DND-41 (cell line): ENCODE measurements at regions not wholly inside any gene's neighbourhood (a gene's known extent, or its start where the extent isn't known, plus 50 kb on each side); places are given as distances from the start of the nearest gene placed in this dataset.

Source experiments
- ATAC-seq: fragments of 200-7000 bp; cut with Tn5 transposase; 3 replicates; pipeline ENCODE4 v1.9.1; 2021; ENCODE audit warnings: low read depth; ENCODE audit not compliant: insufficient read depth
- DNase-seq: peaks from one replicate; pipeline ENCODE4 v3.0.0-alpha.2; 2020
- H2AFZ ChIP-seq: 2 replicates; pipeline ENCODE4 v1.6.0; 2012; ENCODE audit warnings: low read depth, low read length
- H3K27ac ChIP-seq: 2 replicates; pipeline ENCODE4 v1.5.1; 2012; ENCODE audit warnings: low read length, inconsistent platforms
- H3K27me3 ChIP-seq: fragments of 200-600 bp; sonication (generic); 2 replicates; pipeline ENCODE4 v1.6.0; 2012; ENCODE audit warnings: low read length, mild to moderate bottlenecking, inconsistent platforms; ENCODE audit not compliant: insufficient read depth, poor library complexity
- H3K36me3 ChIP-seq: 2 replicates; pipeline ENCODE4 v1.5.1; 2012; ENCODE audit warnings: low read length, inconsistent platforms; ENCODE audit not compliant: insufficient read depth
- H3K4me1 ChIP-seq: 2 replicates; pipeline ENCODE4 v1.5.1; 2012; ENCODE audit warnings: mild to moderate bottlenecking, low read length; ENCODE audit not compliant: insufficient read depth
- H3K4me2 ChIP-seq: 2 replicates; pipeline ENCODE4 v1.6.0; 2012; ENCODE audit warnings: mild to moderate bottlenecking, moderate library complexity, low read length, inconsistent platforms; ENCODE audit not compliant: insufficient read depth
- H3K4me3 ChIP-seq, 2 experiments: fragments of 200-600 bp in 1 of 2; shearing (Covaris generic) in 1 of 2; 2 replicates each; pipeline ENCODE4 v1.5.1; 2012 to 2016; ENCODE audit warnings: inconsistent platforms in 2 of 2, low read length in 2 of 2, mild to moderate bottlenecking in 2 of 2, low read depth in 1 of 2, moderate library complexity in 1 of 2
- H3K79me2 ChIP-seq: 2 replicates; pipeline ENCODE4 v1.6.0; 2012; ENCODE audit warnings: low read length, inconsistent platforms; ENCODE audit not compliant: insufficient read depth
- H3K9ac ChIP-seq: 2 replicates; pipeline ENCODE4 v1.6.0; 2012; ENCODE audit warnings: low read depth, mild to moderate bottlenecking, inconsistent platforms, low read length, moderate library complexity
- H3K9me3 ChIP-seq: 2 replicates; pipeline ENCODE4 v1.5.1; 2012; ENCODE audit warnings: low read length, moderate library complexity, mild to moderate bottlenecking, inconsistent platforms; ENCODE audit not compliant: insufficient read depth, severe bottlenecking
- H4K20me1 ChIP-seq: 2 replicates; pipeline ENCODE4 v1.6.0; 2012; ENCODE audit warnings: low read length; ENCODE audit not compliant: insufficient read depth
- EZH2 ChIP-seq: IDR thresholded peaks from 3 replicates; pipeline ENCODE4 v1.6.1; 2012; ENCODE audit warnings: borderline replicate concordance, low read depth, mild to moderate bottlenecking, moderate library complexity, low read length, inconsistent platforms; ENCODE audit not compliant: severe bottlenecking
- TF ChIP-seq, protein P1 (sequence below): IDR thresholded peaks from 2 replicates; pipeline ENCODE4 v1.5.1; 2012; ENCODE audit warnings: borderline replicate concordance, low read length, moderate library complexity, mild to moderate bottlenecking; ENCODE audit not compliant: poor library complexity, severe bottlenecking; ENCODE audit errors: extremely low read depth

DNA sequence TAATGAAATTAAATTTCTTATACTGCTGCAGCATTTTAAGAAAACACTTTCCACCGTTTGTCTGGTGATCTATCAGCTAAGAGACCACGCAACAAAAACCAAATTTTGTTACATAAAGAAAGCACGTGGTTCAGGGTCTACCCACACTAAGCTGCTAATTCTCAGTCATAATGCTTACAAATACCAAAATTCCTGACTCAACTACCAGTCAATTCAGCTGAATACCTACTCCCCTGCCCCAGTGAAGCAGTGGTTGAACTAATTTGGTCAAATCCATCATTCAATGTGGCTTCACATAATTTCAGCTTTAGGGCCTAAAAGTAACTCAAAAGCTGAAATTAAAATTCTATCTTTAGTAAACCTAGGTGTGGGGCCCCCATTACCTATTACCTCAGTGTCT lies 468.6 kb upstream of the ARID1B start:
- H3K36me3 ChIP-seq = no peaks in the 10 kb centered on the region
- H3K4me3 ChIP-seq = no peak overlapping the region
- ATAC-seq (no peak), DNase-seq (no peak)
- H3K79me2 ChIP-seq = no peaks in the 10 kb centered on the region
- no peak for TF ChIP-seq EZH2
- TF ChIP-seq, protein P1, sequence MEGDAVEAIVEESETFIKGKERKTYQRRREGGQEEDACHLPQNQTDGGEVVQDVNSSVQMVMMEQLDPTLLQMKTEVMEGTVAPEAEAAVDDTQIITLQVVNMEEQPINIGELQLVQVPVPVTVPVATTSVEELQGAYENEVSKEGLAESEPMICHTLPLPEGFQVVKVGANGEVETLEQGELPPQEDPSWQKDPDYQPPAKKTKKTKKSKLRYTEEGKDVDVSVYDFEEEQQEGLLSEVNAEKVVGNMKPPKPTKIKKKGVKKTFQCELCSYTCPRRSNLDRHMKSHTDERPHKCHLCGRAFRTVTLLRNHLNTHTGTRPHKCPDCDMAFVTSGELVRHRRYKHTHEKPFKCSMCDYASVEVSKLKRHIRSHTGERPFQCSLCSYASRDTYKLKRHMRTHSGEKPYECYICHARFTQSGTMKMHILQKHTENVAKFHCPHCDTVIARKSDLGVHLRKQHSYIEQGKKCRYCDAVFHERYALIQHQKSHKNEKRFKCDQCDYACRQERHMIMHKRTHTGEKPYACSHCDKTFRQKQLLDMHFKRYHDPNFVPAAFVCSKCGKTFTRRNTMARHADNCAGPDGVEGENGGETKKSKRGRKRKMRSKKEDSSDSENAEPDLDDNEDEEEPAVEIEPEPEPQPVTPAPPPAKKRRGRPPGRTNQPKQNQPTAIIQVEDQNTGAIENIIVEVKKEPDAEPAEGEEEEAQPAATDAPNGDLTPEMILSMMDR = no peak
- no peaks in the 10 kb centered on the region for H3K27me3 ChIP-seq
- no peaks in the 10 kb centered on the region for H4K20me1 ChIP-seq
- H2AFZ ChIP-seq = no peak overlapping the region
- H3K4me2 ChIP-seq = no peak overlapping the region
- no peaks in the 10 kb centered on the region for H3K4me1 ChIP-seq
- no peak overlapping the region for H3K9ac ChIP-seq
- H3K27ac ChIP-seq = no peak overlapping the region
- no peaks in the 10 kb centered on the region for H3K9me3 ChIP-seq

DNA sequence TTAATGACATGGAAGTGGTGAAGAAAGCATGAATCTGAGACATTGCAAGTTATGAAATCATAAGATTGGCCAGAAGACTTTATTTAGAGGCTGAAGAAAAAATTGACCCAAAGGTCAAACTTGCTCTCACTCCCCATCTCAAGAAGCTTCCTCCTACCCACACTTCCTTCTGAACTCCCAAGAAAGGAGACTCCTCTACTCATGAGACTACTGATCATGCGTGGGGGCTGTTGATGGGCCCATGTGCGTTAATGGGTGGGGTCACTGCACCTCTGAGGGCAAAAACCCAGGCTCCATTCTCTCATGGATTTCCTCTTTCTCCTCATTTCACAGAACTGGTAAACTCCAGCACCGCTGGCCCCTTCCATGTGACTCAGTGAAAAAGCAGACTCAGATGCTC lies 470.6 kb upstream of the ARID1B start:
- DNase-seq = no peak
- ATAC-seq = no peak
- no peaks in the 10 kb centered on the region for H3K9me3 ChIP-seq
- H3K4me3 ChIP-seq = no peak overlapping the region
- H4K20me1 ChIP-seq = no peaks in the 10 kb centered on the region
- no peak overlapping the region for H3K4me2 ChIP-seq
- no peaks in the 10 kb centered on the region for H3K4me1 ChIP-seq
- no peak overlapping the region for H3K27ac ChIP-seq
- no peaks in the 10 kb centered on the region for H3K79me2 ChIP-seq
- no peaks in the 10 kb centered on the region for H3K36me3 ChIP-seq
- H3K27me3 ChIP-seq = no peaks in the 10 kb centered on the region
- no peak overlapping the region for H3K9ac ChIP-seq
- no peak overlapping the region for H2AFZ ChIP-seq
- TF ChIP-seq, protein P1 = no peak
- no peak for TF ChIP-seq EZH2

DNA sequence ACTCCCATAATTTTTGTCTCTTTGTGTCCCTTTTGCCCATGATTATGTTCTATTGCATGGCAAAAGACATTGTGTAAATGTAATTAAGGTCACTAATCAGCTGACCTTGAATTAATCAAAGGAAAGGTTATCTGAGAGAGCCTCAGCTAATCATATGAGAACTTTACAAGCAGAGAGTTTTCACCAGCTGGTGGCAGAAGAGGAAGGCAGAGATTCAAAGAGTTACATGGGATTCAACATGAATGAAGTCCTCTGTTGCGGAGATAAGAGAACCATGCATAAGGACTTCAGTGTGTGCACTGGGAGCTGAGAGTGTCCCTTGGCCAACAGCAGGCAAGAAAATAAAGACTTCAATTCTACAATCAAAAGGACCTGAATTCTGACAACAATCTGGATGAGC lies 494.1 kb upstream of the ARID1B start:
- Histone ChIP-seq H2AFZ (no peak overlapping the region), H3K4me1 (no peaks in the 10 kb centered on the region), H3K9me3 (no peaks in the 10 kb centered on the region), H3K27me3 (no peaks in the 10 kb centered on the region), H3K36me3 (no peaks in the 10 kb centered on the region), H3K4me3 (no peak overlapping the region), H3K4me2 (no peak overlapping the region), H3K27ac (no peak overlapping the region), H3K79me2 (no peaks in the 10 kb centered on the region), H3K9ac (no peak overlapping the region), H4K20me1 (no peaks in the 10 kb centered on the region)
- ATAC-seq (no peak), DNase-seq (no peak)
- TF ChIP-seq EZH2 = no peak
- TF ChIP-seq, protein P1 = no peak

DNA sequence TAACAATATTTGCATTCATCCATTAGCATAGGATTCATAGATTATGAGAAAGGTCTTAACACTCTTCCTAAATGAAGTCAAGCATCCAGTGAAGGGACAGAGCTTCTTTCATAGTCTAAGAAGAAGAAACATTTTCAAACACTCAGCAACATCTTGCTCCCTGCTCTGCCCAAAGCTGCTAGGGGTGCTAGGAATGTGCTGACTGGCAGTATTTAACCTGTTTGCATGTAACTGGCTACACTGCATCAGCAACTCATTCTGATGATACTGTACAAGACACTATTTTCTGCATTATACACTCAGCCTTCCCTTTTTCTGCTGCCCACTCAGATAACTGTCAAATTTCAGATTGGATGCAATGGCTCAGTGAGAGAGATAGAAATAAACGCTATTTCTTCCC lies 495.1 kb upstream of the ARID1B start:
- no peak for ATAC-seq
- Histone ChIP-seq H3K4me3 (no peak overlapping the region), H3K4me1 (no peaks in the 10 kb centered on the region), H3K27me3 (no peaks in the 10 kb centered on the region), H3K36me3 (no peaks in the 10 kb centered on the region), H3K79me2 (no peaks in the 10 kb centered on the region), H3K27ac (no peak overlapping the region), H3K9me3 (no peaks in the 10 kb centered on the region), H4K20me1 (no peaks in the 10 kb centered on the region), H3K4me2 (no peak overlapping the region), H3K9ac (no peak overlapping the region), H2AFZ (no peak overlapping the region)
- no peak for DNase-seq
- TF ChIP-seq EZH2 = no peak
- TF ChIP-seq, protein P1 = no peak
